OCI-LY1 (cell line): ENCODE measurements at regions not wholly inside any gene's neighbourhood (a gene's known extent, or its start where the extent isn't known, plus 50 kb on each side); places are given as distances from the start of the nearest gene placed in this dataset.
"Not testable (repeated sequence)": the region's sequence is repeated elsewhere in the genome, so short reads cannot be mapped to it uniquely, and the experiment has no call there.

Experiments
- EZH2 ChIP-seq: fragments of 200-600 bp; sonication (generic), shearing (Covaris generic); IDR thresholded peaks from 2 replicates; pipeline ENCODE4 v1.8.0; 2017; ENCODE audit warnings: borderline replicate concordance, mixed run types, mild to moderate bottlenecking, antibody characterized with exemption, low read length, moderate library complexity, mixed read lengths
- TF ChIP-seq, protein P1 (sequence below): fragments of 200-600 bp; sonication (generic), shearing (Covaris generic); IDR thresholded peaks from 2 replicates; pipeline ENCODE4 v1.5.1; 2017; ENCODE audit warnings: mild to moderate bottlenecking, antibody characterized with exemption, low read length, moderate library complexity, mixed read lengths

DNA sequence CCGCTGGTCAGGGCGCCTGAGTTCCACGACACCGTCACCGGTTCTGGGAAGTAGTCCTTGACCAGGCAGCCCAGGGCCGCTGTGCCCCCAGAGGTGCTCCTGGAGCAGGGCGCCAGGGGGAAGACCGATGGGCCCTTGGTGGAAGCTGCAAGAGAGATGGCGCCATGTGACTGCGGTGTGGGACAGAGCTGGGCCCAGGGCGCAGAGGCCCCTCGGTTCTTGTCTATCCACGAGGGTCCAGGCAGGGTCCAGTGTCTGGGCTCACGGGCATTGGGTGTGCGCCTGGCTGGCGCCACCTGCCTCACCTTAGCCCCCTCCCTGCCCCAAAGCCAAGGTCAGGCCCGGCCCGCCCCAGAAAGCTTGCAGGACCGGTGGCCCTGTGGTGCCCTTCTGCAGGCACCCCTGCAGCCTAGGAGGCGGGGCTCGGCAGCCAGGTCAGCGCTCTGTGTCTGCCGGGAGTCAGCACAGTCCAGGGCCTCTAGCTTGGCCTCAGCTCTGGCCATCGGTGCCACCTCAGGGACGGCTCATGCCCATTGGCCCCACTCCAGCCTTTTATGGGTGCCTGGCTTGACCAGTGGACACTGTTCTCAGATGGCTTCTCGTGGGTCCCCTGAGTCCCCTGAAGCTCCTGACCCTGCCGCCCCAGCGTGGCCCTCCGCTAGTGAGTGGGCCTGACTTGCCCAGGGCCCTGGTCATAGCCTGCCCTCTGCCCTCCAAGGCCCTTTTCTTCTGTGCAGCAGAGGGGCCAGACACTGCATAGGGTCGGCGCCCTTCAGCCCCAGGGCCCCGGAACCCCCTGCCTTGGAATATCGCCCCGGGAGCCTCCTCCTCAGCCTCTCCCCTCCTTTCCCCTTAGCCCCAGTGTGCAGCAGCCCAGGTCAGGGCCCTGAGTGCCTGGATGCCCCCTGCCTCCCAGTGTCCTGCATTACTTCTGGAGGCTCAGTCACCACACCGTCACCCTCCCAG is 245.2 kb downstream of the TMEM121 start:
- TF ChIP-seq, protein P1, sequence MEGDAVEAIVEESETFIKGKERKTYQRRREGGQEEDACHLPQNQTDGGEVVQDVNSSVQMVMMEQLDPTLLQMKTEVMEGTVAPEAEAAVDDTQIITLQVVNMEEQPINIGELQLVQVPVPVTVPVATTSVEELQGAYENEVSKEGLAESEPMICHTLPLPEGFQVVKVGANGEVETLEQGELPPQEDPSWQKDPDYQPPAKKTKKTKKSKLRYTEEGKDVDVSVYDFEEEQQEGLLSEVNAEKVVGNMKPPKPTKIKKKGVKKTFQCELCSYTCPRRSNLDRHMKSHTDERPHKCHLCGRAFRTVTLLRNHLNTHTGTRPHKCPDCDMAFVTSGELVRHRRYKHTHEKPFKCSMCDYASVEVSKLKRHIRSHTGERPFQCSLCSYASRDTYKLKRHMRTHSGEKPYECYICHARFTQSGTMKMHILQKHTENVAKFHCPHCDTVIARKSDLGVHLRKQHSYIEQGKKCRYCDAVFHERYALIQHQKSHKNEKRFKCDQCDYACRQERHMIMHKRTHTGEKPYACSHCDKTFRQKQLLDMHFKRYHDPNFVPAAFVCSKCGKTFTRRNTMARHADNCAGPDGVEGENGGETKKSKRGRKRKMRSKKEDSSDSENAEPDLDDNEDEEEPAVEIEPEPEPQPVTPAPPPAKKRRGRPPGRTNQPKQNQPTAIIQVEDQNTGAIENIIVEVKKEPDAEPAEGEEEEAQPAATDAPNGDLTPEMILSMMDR: not testable (repeated sequence)
- not testable (repeated sequence) for TF ChIP-seq EZH2
